Natural killer cell (primary cell): ENCODE measurements at regions not wholly inside any gene's neighbourhood (a gene's known extent, or its start where the extent isn't known, plus 50 kb on each side); places are given as distances from the start of the nearest gene placed in this dataset.

Experiments
- ATAC-seq, 3 donors: fragments of 150-1000 bp in 2 of 3; fragments of 200-7000 bp in 1 of 3; cut with Tn5 transposase; 1 replicate in 1 of 3; 2 replicates in 2 of 3; pipeline ENCODE4 v1.10.0; 2021; ENCODE audit warnings: mild to moderate bottlenecking in 2 of 3, moderate library complexity in 2 of 3
- DNase-seq, 2 donors: peaks; one replicate each; pipeline versions ENCODE4 v3.0.0 to v3.0.0-alpha.2; 2013 to 2021; ENCODE audit warnings: mixed read lengths in 1 of 2
- H3K27ac ChIP-seq: one replicate; pipeline ENCODE4 v1.5.1; 2013; ENCODE audit warnings: mild to moderate bottlenecking, low read length
- H3K27me3 ChIP-seq: one replicate; pipeline ENCODE4 v1.6.1; 2013; ENCODE audit warnings: low read length; ENCODE audit not compliant: control insufficient read depth, insufficient read depth
- H3K36me3 ChIP-seq: one replicate; pipeline ENCODE4 v1.6.1; 2013; ENCODE audit warnings: low read length; ENCODE audit not compliant: control insufficient read depth, insufficient read depth
- H3K4me1 ChIP-seq: one replicate; pipeline ENCODE4 v1.6.1; 2013; ENCODE audit warnings: low read length; ENCODE audit not compliant: control insufficient read depth, insufficient read depth
- H3K4me3 ChIP-seq: one replicate; pipeline ENCODE4 v1.5.1; 2013; ENCODE audit warnings: low read length
- H3K9me3 ChIP-seq: one replicate; pipeline ENCODE4 v1.6.1; 2013; ENCODE audit warnings: low read length; ENCODE audit not compliant: control insufficient read depth, insufficient read depth
- H3K27ac Mint-ChIP-seq, 2 donors: one replicate each; pipeline ENCODE4 v1.8.0; 2022; ENCODE audit warnings: mild to moderate bottlenecking in 2 of 2, mixed read lengths in 2 of 2, moderate library complexity in 1 of 2
- H3K27me3 Mint-ChIP-seq, 2 donors: one replicate each; pipeline ENCODE4 v1.8.0; 2022; ENCODE audit warnings: low read depth in 2 of 2, mixed read lengths in 2 of 2
- H3K36me3 Mint-ChIP-seq: one replicate; pipeline ENCODE4 v1.8.0; 2022; ENCODE audit warnings: mixed read lengths
- H3K4me1 Mint-ChIP-seq, 2 donors: one replicate each; pipeline ENCODE4 v1.8.0; 2022; ENCODE audit warnings: mixed read lengths in 2 of 2
- H3K4me3 Mint-ChIP-seq: one replicate; pipeline ENCODE4 v1.8.0; 2022; ENCODE audit warnings: mild to moderate bottlenecking, moderate library complexity, mixed read lengths
- H3K9me3 Mint-ChIP-seq, 2 donors: one replicate each; pipeline ENCODE4 v1.8.0; 2022; ENCODE audit warnings: mixed read lengths in 2 of 2
- WGBS: methylation state at CpG from one replicate; pipeline ENCODE4 v1.1.7; 2013; ENCODE audit warnings: missing lambda C conversion rate; ENCODE audit not compliant: insufficient coverage; 5-methylcytosine and 5-hydroxymethylcytosine counted together
- intact Hi-C: fragments of 100-400 bp; cut with micrococcal nuclease; formaldehyde crosslinking; loops from one replicate; pipeline ENCODE4 v1.14.2; 2022
- TF ChIP-seq, protein P1 (sequence below): fragments of 200-600 bp; IDR thresholded peaks from one replicate; pipeline ENCODE4 v1.8.0; 2022; ENCODE audit warnings: antibody characterized with exemption

DNA sequence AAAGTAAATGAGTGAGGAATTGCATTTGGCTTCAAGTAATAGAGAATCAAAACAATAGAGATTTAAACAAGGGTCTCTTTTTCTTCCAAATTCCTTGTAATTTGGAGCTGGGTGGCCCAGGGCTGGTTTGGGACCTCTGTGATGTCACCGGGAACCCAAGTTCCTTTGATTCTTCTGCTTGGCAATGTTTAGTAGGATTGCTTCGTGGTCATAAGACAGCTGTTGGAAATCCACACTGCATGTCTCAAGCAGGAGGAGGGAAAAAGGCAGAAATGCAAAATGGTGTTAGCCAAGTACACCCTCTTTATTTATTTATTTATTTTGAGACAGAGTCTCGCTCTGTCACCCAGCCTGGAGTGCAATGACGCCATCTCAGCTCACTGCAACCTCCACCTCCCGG, 72.6 kb upstream of the IL12B start:
- no peaks in the 10 kb centered on the region for H3K9me3 ChIP-seq
- Mint-ChIP-seq H3K27ac (no peak overlapping the region), H3K27me3 (peaks cover 12 to 19% of the 10 kb centered on the region in 2 donors), H3K4me1 (peaks cover 0 to 6% of the 10 kb centered on the region in 2 donors), H3K4me3 (no peak overlapping the region), H3K9me3 (no peaks in the 10 kb centered on the region), H3K36me3 (peaks cover 9% of the 10 kb centered on the region)
- no peak for DNase-seq
- no peak overlapping the region for H3K27ac ChIP-seq
- H3K36me3 ChIP-seq = no peaks in the 10 kb centered on the region
- TF ChIP-seq, protein P1, sequence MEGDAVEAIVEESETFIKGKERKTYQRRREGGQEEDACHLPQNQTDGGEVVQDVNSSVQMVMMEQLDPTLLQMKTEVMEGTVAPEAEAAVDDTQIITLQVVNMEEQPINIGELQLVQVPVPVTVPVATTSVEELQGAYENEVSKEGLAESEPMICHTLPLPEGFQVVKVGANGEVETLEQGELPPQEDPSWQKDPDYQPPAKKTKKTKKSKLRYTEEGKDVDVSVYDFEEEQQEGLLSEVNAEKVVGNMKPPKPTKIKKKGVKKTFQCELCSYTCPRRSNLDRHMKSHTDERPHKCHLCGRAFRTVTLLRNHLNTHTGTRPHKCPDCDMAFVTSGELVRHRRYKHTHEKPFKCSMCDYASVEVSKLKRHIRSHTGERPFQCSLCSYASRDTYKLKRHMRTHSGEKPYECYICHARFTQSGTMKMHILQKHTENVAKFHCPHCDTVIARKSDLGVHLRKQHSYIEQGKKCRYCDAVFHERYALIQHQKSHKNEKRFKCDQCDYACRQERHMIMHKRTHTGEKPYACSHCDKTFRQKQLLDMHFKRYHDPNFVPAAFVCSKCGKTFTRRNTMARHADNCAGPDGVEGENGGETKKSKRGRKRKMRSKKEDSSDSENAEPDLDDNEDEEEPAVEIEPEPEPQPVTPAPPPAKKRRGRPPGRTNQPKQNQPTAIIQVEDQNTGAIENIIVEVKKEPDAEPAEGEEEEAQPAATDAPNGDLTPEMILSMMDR = no peak
- no peaks in the 10 kb centered on the region for H3K27me3 ChIP-seq
- ATAC-seq = no peak
- H3K4me1 ChIP-seq = no peaks in the 10 kb centered on the region
- intact Hi-C loops = no loop called here
- H3K4me3 ChIP-seq = no peak overlapping the region
- 96% methylated on average over 5 of the region's 5 CpGs for WGBS

DNA sequence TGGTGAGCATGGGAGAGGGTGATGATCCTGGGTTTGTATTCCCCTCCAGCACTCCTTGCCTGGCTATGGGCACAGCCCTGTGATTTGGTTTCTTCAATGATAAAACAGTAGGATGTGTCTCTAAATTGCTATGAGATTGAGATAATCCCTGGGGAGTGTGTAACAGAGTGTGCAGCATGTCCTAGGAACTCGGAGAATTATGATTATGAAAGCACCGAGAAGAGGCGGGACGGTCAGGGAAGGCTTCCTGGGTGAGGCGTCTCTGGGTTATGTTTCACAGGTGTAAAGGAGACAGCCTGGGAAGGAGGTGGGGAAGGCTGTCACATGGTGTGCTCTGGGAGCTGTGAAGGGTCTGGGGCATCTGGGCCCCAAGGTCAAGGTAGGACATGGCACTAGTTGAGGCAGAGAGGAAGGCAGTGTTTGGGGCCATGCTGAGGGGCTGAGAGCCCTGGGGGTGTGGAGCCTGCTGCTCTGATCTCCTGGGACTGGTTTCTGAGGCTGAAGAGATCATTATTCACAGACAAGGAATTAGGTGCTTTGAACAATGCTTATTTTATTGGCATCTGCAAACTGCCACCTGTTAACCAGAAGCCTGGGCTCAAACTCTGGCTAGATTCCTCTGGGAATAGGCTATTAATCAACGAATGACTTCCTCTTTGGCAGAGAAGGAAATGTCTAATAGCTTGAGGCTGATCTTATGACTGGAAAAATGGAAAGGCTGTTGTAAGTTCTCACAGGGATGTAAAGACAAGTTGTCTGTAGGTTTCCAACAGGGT, 73.8 kb upstream of the IL12B start:
- intact Hi-C loops = no loop called here
- Histone ChIP-seq H3K27me3 (no peaks in the 10 kb centered on the region), H3K4me3 (no peak overlapping the region), H3K4me1 (no peaks in the 10 kb centered on the region), H3K27ac (no peak overlapping the region), H3K36me3 (no peaks in the 10 kb centered on the region), H3K9me3 (no peaks in the 10 kb centered on the region)
- Mint-ChIP-seq H3K9me3 (no peaks in the 10 kb centered on the region), H3K27ac (no peak overlapping the region), H3K4me3 (no peak overlapping the region), H3K4me1 (peaks cover 0 to 6% of the 10 kb centered on the region in 2 donors), H3K36me3 (peaks cover 15% of the 10 kb centered on the region), H3K27me3 (peaks cover 12 to 19% of the 10 kb centered on the region in 2 donors)
- TF ChIP-seq, protein P1 = no peak
- 82% methylated on average over 6 of the region's 6 CpGs for WGBS
- DNase-seq (no peak), ATAC-seq (no peak)

DNA sequence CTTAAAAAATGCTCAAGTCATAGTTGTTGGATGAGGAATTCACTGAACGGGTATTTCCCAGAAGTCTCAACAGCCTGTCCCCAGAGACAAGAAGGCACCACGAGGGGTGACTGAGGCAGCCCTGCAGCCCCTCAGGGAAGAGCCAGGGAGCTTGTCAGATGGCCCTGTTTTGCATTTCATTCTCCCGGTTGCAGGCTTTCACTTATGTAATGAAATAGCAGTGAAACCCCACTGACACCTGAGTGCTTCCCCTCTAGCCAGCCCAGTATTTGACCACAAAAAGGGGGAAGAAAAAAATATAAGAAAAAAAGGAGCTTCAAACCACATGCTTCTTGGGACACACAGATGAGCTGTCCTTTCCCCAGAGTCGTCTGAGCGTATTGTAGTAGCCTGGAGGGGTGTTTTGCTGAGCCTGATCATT, 75.3 kb upstream of the IL12B start:
- no peak overlapping the region for H3K27ac ChIP-seq
- no peaks in the 10 kb centered on the region for H3K9me3 Mint-ChIP-seq
- H3K27me3 ChIP-seq = no peaks in the 10 kb centered on the region
- H3K27me3 Mint-ChIP-seq = peaks cover 12 to 19% of the 10 kb centered on the region in 2 donors
- no peaks in the 10 kb centered on the region for H3K9me3 ChIP-seq
- H3K4me3 ChIP-seq = no peak overlapping the region
- ATAC-seq (no peak), DNase-seq (no peak)
- TF ChIP-seq, protein P1 = no peak
- H3K4me3 Mint-ChIP-seq = no peak overlapping the region
- intact Hi-C loops = no loop called here
- H3K4me1 Mint-ChIP-seq = peaks cover 13 to 20% of the 10 kb centered on the region in 2 donors
- no peaks in the 10 kb centered on the region for H3K36me3 ChIP-seq
- WGBS = 32% methylated on average over 5 of the region's 5 CpGs
- H3K4me1 ChIP-seq = peaks cover 6% of the 10 kb centered on the region
- no peak overlapping the region for H3K27ac Mint-ChIP-seq
- peaks cover 15% of the 10 kb centered on the region for H3K36me3 Mint-ChIP-seq

DNA sequence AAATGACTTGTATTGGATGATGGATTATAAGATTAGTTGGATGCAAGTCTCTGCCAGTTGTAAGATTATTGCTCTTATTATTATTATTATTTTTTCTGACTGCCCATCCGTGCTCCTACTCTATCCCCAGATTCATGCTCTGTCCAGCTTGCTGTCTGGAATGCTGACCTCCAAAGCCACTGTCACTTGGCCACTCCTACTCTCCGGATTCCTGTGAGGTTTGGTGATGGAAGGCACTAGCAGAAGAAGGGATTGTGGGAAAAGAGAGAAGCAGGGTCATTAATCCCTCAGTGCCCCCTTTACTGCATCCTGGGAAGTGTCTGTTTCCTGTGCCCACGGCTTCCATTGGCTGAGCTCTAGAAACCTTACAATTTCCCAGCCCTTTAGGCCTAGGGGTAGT, 76.3 kb upstream of the IL12B start:
- Mint-ChIP-seq H3K4me3 (no peak overlapping the region), H3K9me3 (no peaks in the 10 kb centered on the region), H3K4me1 (peaks cover 22 to 30% of the 10 kb centered on the region in 2 donors), H3K27me3 (peaks cover 12 to 19% of the 10 kb centered on the region in 2 donors), H3K36me3 (peaks cover 15% of the 10 kb centered on the region), H3K27ac (no peak overlapping the region)
- DNase-seq = no peak
- H3K9me3 ChIP-seq = no peaks in the 10 kb centered on the region
- intact Hi-C loops = no loop called here
- no peaks in the 10 kb centered on the region for H3K36me3 ChIP-seq
- H3K27me3 ChIP-seq = no peaks in the 10 kb centered on the region
- peaks cover 11% of the 10 kb centered on the region for H3K4me1 ChIP-seq
- no peak for ATAC-seq
- TF ChIP-seq, protein P1 = no peak
- 94% methylated on average over 2 of the region's 3 CpGs for WGBS
- H3K4me3 ChIP-seq = no peak overlapping the region
- H3K27ac ChIP-seq = no peak overlapping the region
